ENCODE measurements at regions not wholly inside any gene's neighbourhood (a gene's known extent, or its start where the extent isn't known, plus 50 kb on each side); places are given as distances from the start of the nearest gene placed in this dataset.
"Not testable (repeated sequence)": the region's sequence is repeated elsewhere in the genome, so short reads cannot be mapped to it uniquely, and the experiment has no call there.

- Mint-ChIP-seq H3K4me1 (peaks cover 13% of the 10 kb centered on the region), H3K4me3 (peak overlapping the region; percentile 47 to 49 (median 48)), H3K27me3 (ENCODE audit: low read depth) (peaks cover 27% of the 10 kb centered on the region), H3K36me3 (ENCODE audit: low read depth) (no peaks in the 10 kb centered on the region), H3K9me3 (peaks cover 11% of the 10 kb centered on the region), H3K27ac (peak overlapping the region; percentile 15 to 64 (median 56))
- TF ChIP-seq CTCF (IDR thresholded peaks at IDR 0.05; ENCODE audit: unreplicated experiment in 3 of 3) = no peak
These were observed 57.9 kb upstream of the DACT2 start for GRCh38 chr6:168377484-168377855.

- H3K27me3 Mint-ChIP-seq (ENCODE audit: low read depth) = peaks cover 29% of the 10 kb centered on the region
These were observed 58.6 kb upstream of the DACT2 start for GRCh38 chr6:168377856-168378832.

GRCh38 chr6:168379579-168379978 lies 60.0 kb upstream of the DACT2 start:
- H3K9me3 Mint-ChIP-seq = peaks cover 11% of the 10 kb centered on the region

More at GRCh38 chr6:168377856-168378832, 58.6 kb upstream of the DACT2 start:
- TF ChIP-seq CTCF (IDR thresholded peaks at IDR 0.05; ENCODE audit: unreplicated experiment in 3 of 3) = no peak
- peak overlapping the region; percentile 15 to 64 (median 56) for H3K27ac Mint-ChIP-seq
- H3K36me3 Mint-ChIP-seq (ENCODE audit: low read depth) = no peaks in the 10 kb centered on the region
- peak overlapping the region; percentile 45 to 48 (median 47) for H3K4me3 Mint-ChIP-seq
- H3K4me1 Mint-ChIP-seq = peaks cover 13% of the 10 kb centered on the region
- peaks cover 11% of the 10 kb centered on the region for H3K9me3 Mint-ChIP-seq

GRCh38 chr6:168380166-168380955 lies 60.6 kb upstream of the SMOC2 start:
- H3K4me1 Mint-ChIP-seq = peaks cover 21% of the 10 kb centered on the region
- peaks cover 31% of the 10 kb centered on the region for H3K27me3 Mint-ChIP-seq (ENCODE audit: low read depth)
- not testable (repeated sequence) for H3K4me3 Mint-ChIP-seq

More at GRCh38 chr6:168379579-168379978, 60.0 kb upstream of the DACT2 start:
- peaks cover 28% of the 10 kb centered on the region for H3K27me3 Mint-ChIP-seq (ENCODE audit: low read depth)
- not testable (repeated sequence) for H3K27ac Mint-ChIP-seq; H3K36me3 Mint-ChIP-seq (ENCODE audit: low read depth); H3K4me3 Mint-ChIP-seq
- peaks cover 18% of the 10 kb centered on the region for H3K4me1 Mint-ChIP-seq

GRCh38 chr6:168380956-168381605 lies 59.9 kb upstream of the SMOC2 start:
- Mint-ChIP-seq H3K27ac (no peak overlapping the region), H3K4me3 (no peak overlapping the region), H3K36me3 (ENCODE audit: low read depth) (no peaks in the 10 kb centered on the region)

More at GRCh38 chr6:168380166-168380955, 60.6 kb upstream of the SMOC2 start:
- H3K27ac Mint-ChIP-seq; H3K36me3 Mint-ChIP-seq (ENCODE audit: low read depth): not testable (repeated sequence)
- peaks cover 11% of the 10 kb centered on the region for H3K9me3 Mint-ChIP-seq

More at GRCh38 chr6:168380956-168381605, 59.9 kb upstream of the SMOC2 start:
- TF ChIP-seq CTCF (IDR thresholded peaks at IDR 0.05; ENCODE audit: unreplicated experiment in 3 of 3) = no peak
- Mint-ChIP-seq H3K4me1 (peaks cover 24% of the 10 kb centered on the region), H3K9me3 (peaks cover 11% of the 10 kb centered on the region), H3K27me3 (ENCODE audit: low read depth) (peaks cover 34% of the 10 kb centered on the region)
